ENCODE measurements at regions not wholly inside any gene's neighbourhood (a gene's known extent, or its start where the extent isn't known, plus 50 kb on each side); places are given as distances from the start of the nearest gene placed in this dataset.
A peak's percentile ranks its signal among the peaks of the same experiment; 100 is the strongest.

GRCh38 chr11:32005786-32006416 lies 85.0 kb upstream of the RCN1 start:
- intact Hi-C loops (cut with DNase I), result no loop called here
- DNase-seq (no peak), ATAC-seq (no peak)

- ATAC-seq (no peak), DNase-seq (no peak)
- intact Hi-C loops (cut with DNase I), result no loop called here
These were observed 87.5 kb upstream of the RCN1 start for GRCh38 chr11:32003335-32003734.

GRCh38 chr11:32002311-32002710 lies 88.6 kb upstream of the RCN1 start:
- no peak for ATAC-seq
- intact Hi-C loops (cut with DNase I), result no loop called here
- DNase-seq, result no peak

- DNase-seq (no peak), ATAC-seq (no peak)
- intact Hi-C loops (cut with DNase I), result no loop called here
These were observed 92.9 kb upstream of the RCN1 start for GRCh38 chr11:31997955-31998354.

DNA sequence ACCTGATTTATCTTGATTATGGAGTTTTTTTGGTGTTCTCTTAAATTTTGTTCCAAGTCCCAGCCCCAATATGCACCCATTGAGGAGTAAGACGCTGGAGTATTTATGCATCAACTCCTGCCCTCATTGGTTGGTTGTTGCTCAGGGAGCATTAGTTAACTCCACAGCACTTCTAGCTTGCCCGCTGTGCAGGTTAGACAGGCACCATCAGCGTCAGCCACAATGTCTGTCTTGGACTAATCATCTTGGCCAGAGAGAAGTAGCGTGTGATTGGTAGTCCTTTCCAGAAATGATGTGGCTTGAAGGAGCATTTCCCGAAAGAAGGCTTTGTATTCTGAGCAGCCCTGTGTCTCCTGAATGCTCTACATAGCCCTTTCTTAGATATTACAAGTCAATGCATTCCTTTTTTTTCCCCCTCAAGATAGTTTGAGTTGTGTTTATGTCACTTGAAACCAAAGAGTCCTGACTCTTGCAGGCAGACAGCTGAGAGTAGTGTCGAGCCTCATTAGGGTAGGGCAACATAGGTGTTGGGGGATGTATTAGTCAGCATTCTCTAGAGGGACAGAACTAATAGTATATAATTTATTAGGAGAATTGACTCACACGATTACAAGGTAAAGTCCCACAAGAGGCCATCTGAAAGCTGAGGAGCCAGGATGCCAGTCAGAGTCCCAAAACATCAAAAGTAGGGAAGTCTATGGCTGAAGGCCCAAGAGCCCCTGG lies 94.6 kb upstream of the RCN1 start:
- ATAC-seq, result no peak
- DNase-seq, result no peak
- intact Hi-C loops (cut with DNase I), result no loop called here

GRCh38 chr11:31995525-31996094 lies 95.3 kb upstream of the RCN1 start:
- DNase-seq (no peak), ATAC-seq (no peak)
- intact Hi-C loops (cut with DNase I), result no loop called here

GRCh38 chr11:31995032-31995431 lies 95.8 kb upstream of the RCN1 start:
- ATAC-seq (no peak), DNase-seq (no peak)
- intact Hi-C loops (cut with DNase I), result no loop called here

DNA sequence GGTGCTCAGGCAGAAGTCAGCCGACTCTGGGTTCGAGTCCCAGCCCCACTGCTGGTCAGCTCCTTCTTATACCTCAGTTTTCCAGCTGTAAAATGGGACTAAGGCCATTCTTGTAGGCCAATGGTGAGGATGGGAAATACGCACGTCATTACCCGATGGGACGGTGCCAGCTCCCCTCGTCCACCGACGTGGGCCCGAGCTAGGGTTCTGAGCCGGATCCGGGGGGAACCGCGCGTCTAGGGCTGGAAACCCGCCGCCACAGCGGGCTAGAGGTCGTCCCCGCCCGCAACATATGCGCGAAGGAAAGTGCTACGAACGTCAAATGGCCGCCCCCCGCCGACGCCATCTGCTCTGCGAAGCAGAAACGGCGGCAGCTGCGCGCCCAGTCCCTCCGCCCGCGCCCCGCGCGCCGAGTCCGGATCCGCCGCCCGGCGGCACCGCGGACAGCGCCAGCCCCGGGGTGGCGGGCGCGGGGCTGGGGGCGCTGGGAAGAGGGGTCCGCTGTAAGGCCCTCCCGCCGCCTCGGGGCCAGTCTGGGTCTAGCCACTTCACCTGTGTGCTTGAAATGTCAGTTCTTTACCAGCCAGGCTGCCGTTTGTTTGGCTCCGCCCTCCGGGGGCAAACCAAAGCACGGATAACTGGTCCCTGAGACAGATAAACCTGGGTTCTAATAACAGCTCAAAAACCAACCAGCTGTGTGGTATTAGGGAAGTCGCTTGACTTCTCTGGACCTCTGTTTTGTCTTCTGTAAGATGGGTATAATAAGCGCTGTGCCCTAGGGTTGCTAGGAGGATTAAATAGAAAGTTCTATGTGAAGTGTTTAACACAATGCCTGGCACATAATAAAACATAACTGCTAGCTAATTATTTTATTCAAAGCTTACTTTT lies 103.5 kb upstream of the RCN1 start:
- ATAC-seq (no peak), DNase-seq (no peak)
- intact Hi-C loops (cut with DNase I), result no loop called here

DNA sequence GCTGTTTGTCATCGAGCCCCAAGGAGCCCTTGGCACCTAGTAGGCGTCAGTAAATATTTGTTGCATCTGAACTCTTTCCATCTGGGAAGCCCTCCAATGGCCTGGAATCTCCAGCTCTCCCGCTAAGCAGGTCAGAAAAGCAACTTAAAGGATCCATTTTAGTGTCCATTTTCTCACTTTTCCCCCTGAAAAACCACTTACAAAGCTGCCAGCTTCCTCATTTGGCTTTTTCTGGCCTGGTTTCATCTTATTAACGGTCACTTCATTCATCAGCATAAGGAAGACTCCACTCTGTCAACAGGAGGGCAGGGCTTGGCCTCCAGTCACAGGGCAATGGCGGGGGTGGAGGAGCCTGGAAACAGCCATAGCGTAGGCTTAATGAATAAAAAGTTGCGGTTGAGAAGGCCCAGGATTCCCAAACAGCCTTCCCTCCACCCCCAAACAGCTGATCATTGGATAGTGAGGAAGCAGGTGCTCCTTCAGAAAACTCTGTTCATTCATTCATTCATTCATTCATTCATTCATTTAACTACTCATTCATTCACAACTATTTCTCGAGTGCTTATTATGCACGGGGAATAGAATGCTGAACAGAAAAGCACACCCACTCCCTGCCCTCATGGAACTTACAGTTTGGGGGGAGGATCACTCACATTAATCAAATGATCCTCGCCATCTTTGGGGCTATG lies 104.5 kb upstream of the RCN1 start:
- intact Hi-C loops (cut with DNase I), result no loop called here
- DNase-seq, result no peak
- ATAC-seq, result no peak

- intact Hi-C loops (cut with DNase I), result no loop called here
- DNase-seq, result no peak
These were observed 109.4 kb upstream of the RCN1 start for GRCh38 chr11:31981457-31981856.

GRCh38 chr11:31977343-31977742 lies 113.5 kb upstream of the RCN1 start:
- intact Hi-C loops (cut with DNase I), result no loop called here
- DNase-seq (no peak), ATAC-seq (no peak)

More at GRCh38 chr11:31981457-31981856, 109.4 kb upstream of the RCN1 start:
- no peak for ATAC-seq

GRCh38 chr11:31974366-31975136 lies 116.3 kb upstream of the RCN1 start:
- DNase-seq, result no peak
- no peak for ATAC-seq
- intact Hi-C loops (cut with DNase I), result no loop called here

- intact Hi-C loops (cut with DNase I), result no loop called here
- ATAC-seq, result no peak
- no peak for DNase-seq
These were observed 117.7 kb upstream of the RCN1 start for GRCh38 chr11:31973172-31973571.

GRCh38 chr11:31972623-31973022 lies 118.3 kb upstream of the RCN1 start:
- DNase-seq (no peak), ATAC-seq (no peak)
- intact Hi-C loops (cut with DNase I), result no loop called here

DNA sequence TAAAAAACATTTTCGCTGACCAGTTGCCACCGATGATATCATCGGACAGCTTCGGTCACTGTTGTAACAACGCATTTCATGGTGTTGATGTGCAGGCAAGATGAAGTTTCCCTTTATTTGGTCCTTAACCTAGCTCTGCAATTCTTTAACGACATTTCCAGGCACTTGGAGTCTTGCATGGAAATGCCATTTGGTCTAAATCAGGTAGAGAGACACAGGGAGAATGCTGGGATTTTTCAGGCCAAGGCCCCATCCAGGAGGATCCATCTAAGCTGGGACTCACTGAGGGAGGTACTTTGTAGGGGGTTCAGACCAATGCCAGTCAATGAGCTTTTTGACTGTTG lies 121.5 kb upstream of the RCN1 start:
- DNase-seq (no peak), ATAC-seq (no peak)
- intact Hi-C loops (cut with DNase I), result no loop called here

DNA sequence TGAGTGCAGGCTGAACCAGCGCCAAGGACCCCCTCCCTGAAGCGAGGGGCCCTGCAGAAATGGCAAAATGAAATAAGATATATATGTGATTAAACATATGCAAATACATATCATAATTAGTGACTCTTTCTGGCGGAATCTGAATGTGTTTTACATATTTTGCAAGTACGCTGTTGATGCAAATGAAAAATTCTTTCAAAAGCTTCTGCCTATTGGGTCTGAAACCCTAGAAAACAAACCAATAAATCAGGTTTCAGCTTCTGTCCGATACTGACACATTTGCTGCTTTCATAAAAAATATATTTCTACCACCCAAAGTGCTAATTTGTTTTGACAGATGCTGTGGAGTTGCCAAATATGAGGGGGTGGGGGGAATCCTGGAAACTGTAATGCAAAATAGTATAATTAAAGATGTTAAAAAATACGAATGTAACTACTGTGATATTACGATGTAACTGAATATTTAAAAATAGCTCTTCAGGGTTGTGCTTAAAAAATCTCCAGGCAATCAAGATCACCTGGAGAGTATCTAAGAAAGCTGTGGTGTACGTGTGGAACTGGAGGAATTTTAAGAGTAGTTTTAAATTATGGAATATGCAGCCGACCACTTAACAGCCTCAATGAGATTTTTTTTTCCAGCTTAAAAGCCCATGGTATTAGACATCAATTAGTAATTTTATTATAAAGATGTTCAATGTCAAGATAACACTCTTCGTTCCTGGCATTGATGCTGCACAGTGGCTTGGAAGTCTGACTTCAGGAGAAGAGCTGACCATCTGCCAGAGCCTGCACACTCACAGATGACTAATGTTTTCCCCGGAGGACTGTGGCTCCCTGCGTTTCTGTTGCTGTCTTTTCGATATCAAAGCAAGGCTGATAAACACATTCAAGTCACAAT lies 122.2 kb upstream of the RCN1 start:
- ATAC-seq, result peak in 1 of 2 donors; percentile 76
- peak; percentile 34 for DNase-seq
- intact Hi-C loops (cut with DNase I), result no loop called here

GRCh38 chr11:31967404-31968130 lies 123.3 kb upstream of the RCN1 start:
- no peak for ATAC-seq
- intact Hi-C loops (cut with DNase I), result no loop called here
- DNase-seq, result no peak
